HCT116 (cell line): ENCODE measurements at regions not wholly inside any gene's neighbourhood (a gene's known extent, or its start where the extent isn't known, plus 50 kb on each side); places are given as distances from the start of the nearest gene placed in this dataset.
"Not testable (repeated sequence)": the region's sequence is repeated elsewhere in the genome, so short reads cannot be mapped to it uniquely, and the experiment has no call there.

Experiments
- CTCF ChIP-seq, 3 experiments: fragments of 200-600 bp in 1 of 3; sonication (generic) in 1 of 3; IDR thresholded peaks in 2 of 3; conservative IDR thresholded peaks in 1 of 3; 2 replicates each; pipeline ENCODE4 v1.5.1; 2012 to 2017; ENCODE audit warnings: low read depth in 2 of 3, low read length in 2 of 3, antibody characterized with exemption in 1 of 3, borderline replicate concordance in 1 of 3, control low read depth in 1 of 3, mild to moderate bottlenecking in 1 of 3, mixed read lengths in 1 of 3, mixed run types in 1 of 3, moderate library complexity in 1 of 3; ENCODE audit not compliant: insufficient read depth in 1 of 3
- ELF1 ChIP-seq: IDR thresholded peaks from 2 replicates; pipeline ENCODE4 v1.6.1; 2012; ENCODE audit warnings: low read depth, borderline replicate concordance
- POLR2AphosphoS5 ChIP-seq: IDR thresholded peaks from 2 replicates; pipeline ENCODE4 v1.6.1; 2011; ENCODE audit warnings: mild to moderate bottlenecking, low read depth, low read length, moderate library complexity
- SP1 ChIP-seq: IDR thresholded peaks from 2 replicates; pipeline ENCODE4 v1.6.1; 2012; ENCODE audit warnings: low read depth
- ZFX ChIP-seq: fragments of 450-650 bp; IDR thresholded peaks from 2 replicates; pipeline ENCODE4 v1.6.1; 2017

GRCh38 chr6:47425724-47426123 lies 51.9 kb upstream of the CD2AP start:
- TF ChIP-seq SP1; CTCF (IDR thresholded peaks at IDR 0.05 in 2 of 3, conservative IDR thresholded peaks at IDR 0.05 in 1 of 3; ENCODE audit: borderline replicate concordance in 1 of 3, insufficient read depth in 1 of 3, low read depth in 2 of 3, low read length in 2 of 3); ZFX; ELF1; POLR2AphosphoS5: not testable (repeated sequence)
